GM10266 (cell line): ENCODE measurements at regions not wholly inside any gene's neighbourhood (a gene's known extent, or its start where the extent isn't known, plus 50 kb on each side); places are given as distances from the start of the nearest gene placed in this dataset.

Experiments
- DNase-seq: peaks from one replicate; pipeline ENCODE4 v3.0.0; 2012; ENCODE audit errors: extremely low spot score
- CTCF ChIP-seq: IDR thresholded peaks from 2 replicates; pipeline ENCODE4 v1.5.1; 2012; ENCODE audit warnings: mild to moderate bottlenecking, low read depth; ENCODE audit not compliant: control insufficient read depth, insufficient read depth; ENCODE audit errors: missing control alignments

- no peak for TF ChIP-seq CTCF
- no peak for DNase-seq
Observed at GRCh38 chr17:72340836-72341235, 220.0 kb downstream of the SOX9 start.

GRCh38 chr17:72342061-72342460, 221.2 kb downstream of the SOX9 start:
- DNase-seq, result no peak
- TF ChIP-seq CTCF, result no peak

GRCh38 chr17:72342627-72343527, 222.1 kb downstream of the SOX9 start:
- no peak for DNase-seq
- TF ChIP-seq CTCF, result no peak

- DNase-seq, result no peak
- TF ChIP-seq CTCF, result no peak
Observed at GRCh38 chr17:72343911-72344310, 223.1 kb downstream of the SOX9 start.

GRCh38 chr17:72344613-72345012, 223.8 kb downstream of the SOX9 start:
- no peak for DNase-seq
- no peak for TF ChIP-seq CTCF

GRCh38 chr17:72345088-72345487, 224.3 kb downstream of the SOX9 start:
- no peak for TF ChIP-seq CTCF
- DNase-seq, result no peak

GRCh38 chr17:72345536-72345935, 224.7 kb downstream of the SOX9 start:
- no peak for TF ChIP-seq CTCF
- no peak for DNase-seq
